Rectal smooth muscle tissue (tissue), 1 donor: ENCODE measurements at regions not wholly inside any gene's neighbourhood (a gene's known extent, or its start where the extent isn't known, plus 50 kb on each side); places are given as distances from the start of the nearest gene placed in this dataset.

ENCODE experiments used
- H3K27ac ChIP-seq: one replicate; pipeline ENCODE4 v1.7.0; 2013; ENCODE audit warnings: low read depth, low read length, inconsistent platforms
- H3K27me3 ChIP-seq: one replicate; pipeline ENCODE4 v1.7.0; 2013; ENCODE audit warnings: low read length; ENCODE audit not compliant: control insufficient read depth, insufficient read depth
- H3K36me3 ChIP-seq: one replicate; pipeline ENCODE4 v1.7.0; 2013; ENCODE audit warnings: low read length; ENCODE audit not compliant: control insufficient read depth, insufficient read depth
- H3K4me1 ChIP-seq: one replicate; pipeline ENCODE4 v1.7.0; 2013; ENCODE audit warnings: low read length; ENCODE audit not compliant: control insufficient read depth, insufficient read depth
- H3K4me3 ChIP-seq: one replicate; pipeline ENCODE4 v1.7.0; 2013; ENCODE audit warnings: low read length
- H3K9ac ChIP-seq: one replicate; pipeline ENCODE4 v1.7.0; 2013; ENCODE audit warnings: low read length

GRCh38 chr7:67738958-67739357, 742.3 kb downstream of the TYW1 start:
- H3K36me3 ChIP-seq: no peaks in the 10 kb centered on the region
- no peak overlapping the region for H3K9ac ChIP-seq
- H3K27me3 ChIP-seq: no peaks in the 10 kb centered on the region
- H3K4me3 ChIP-seq: no peak overlapping the region
- H3K4me1 ChIP-seq: no peaks in the 10 kb centered on the region
- H3K27ac ChIP-seq: no peak overlapping the region

GRCh38 chr7:67743501-67743900, 746.9 kb downstream of the TYW1 start:
- Histone ChIP-seq H3K4me3 (no peak overlapping the region), H3K9ac (no peak overlapping the region), H3K27ac (no peak overlapping the region), H3K27me3 (no peaks in the 10 kb centered on the region), H3K4me1 (no peaks in the 10 kb centered on the region), H3K36me3 (no peaks in the 10 kb centered on the region)

GRCh38 chr7:67752227-67752626, 755.6 kb downstream of the TYW1 start:
- Histone ChIP-seq H3K36me3 (no peaks in the 10 kb centered on the region), H3K9ac (no peak overlapping the region), H3K4me1 (no peaks in the 10 kb centered on the region), H3K27ac (no peak overlapping the region), H3K4me3 (no peak overlapping the region), H3K27me3 (no peaks in the 10 kb centered on the region)

GRCh38 chr7:67753891-67754290, 757.3 kb downstream of the TYW1 start:
- Histone ChIP-seq H3K36me3 (no peaks in the 10 kb centered on the region), H3K27ac (no peak overlapping the region), H3K27me3 (no peaks in the 10 kb centered on the region), H3K9ac (no peak overlapping the region), H3K4me1 (no peaks in the 10 kb centered on the region), H3K4me3 (no peak overlapping the region)

GRCh38 chr7:67754651-67755050, 758.0 kb downstream of the TYW1 start:
- H3K27me3 ChIP-seq: no peaks in the 10 kb centered on the region
- H3K9ac ChIP-seq: no peak overlapping the region
- no peaks in the 10 kb centered on the region for H3K4me1 ChIP-seq
- H3K36me3 ChIP-seq: no peaks in the 10 kb centered on the region
- H3K4me3 ChIP-seq: no peak overlapping the region
- no peak overlapping the region for H3K27ac ChIP-seq

GRCh38 chr7:67758551-67758950, 761.9 kb downstream of the TYW1 start:
- no peak overlapping the region for H3K27ac ChIP-seq
- no peaks in the 10 kb centered on the region for H3K27me3 ChIP-seq
- no peak overlapping the region for H3K4me3 ChIP-seq
- H3K4me1 ChIP-seq: no peaks in the 10 kb centered on the region
- no peaks in the 10 kb centered on the region for H3K36me3 ChIP-seq
- H3K9ac ChIP-seq: no peak overlapping the region

GRCh38 chr7:67760971-67761370, 764.3 kb downstream of the TYW1 start:
- no peaks in the 10 kb centered on the region for H3K36me3 ChIP-seq
- H3K4me1 ChIP-seq: no peaks in the 10 kb centered on the region
- no peak overlapping the region for H3K9ac ChIP-seq
- H3K27ac ChIP-seq: no peak overlapping the region
- no peak overlapping the region for H3K4me3 ChIP-seq
- no peaks in the 10 kb centered on the region for H3K27me3 ChIP-seq

GRCh38 chr7:67762516-67762915, 765.9 kb downstream of the TYW1 start:
- H3K9ac ChIP-seq: no peak overlapping the region
- no peak overlapping the region for H3K4me3 ChIP-seq
- no peak overlapping the region for H3K27ac ChIP-seq

GRCh38 chr7:67764289-67764688, 767.7 kb downstream of the TYW1 start:
- Histone ChIP-seq H3K27ac (no peak overlapping the region), H3K4me3 (no peak overlapping the region), H3K4me1 (no peaks in the 10 kb centered on the region), H3K36me3 (no peaks in the 10 kb centered on the region), H3K9ac (no peak overlapping the region), H3K27me3 (no peaks in the 10 kb centered on the region)

More at GRCh38 chr7:67762516-67762915, 765.9 kb downstream of the TYW1 start:
- Histone ChIP-seq H3K27me3 (no peaks in the 10 kb centered on the region), H3K4me1 (no peaks in the 10 kb centered on the region), H3K36me3 (no peaks in the 10 kb centered on the region)

GRCh38 chr7:67765481-67766175, 769.0 kb downstream of the TYW1 start:
- no peak overlapping the region for H3K27ac ChIP-seq
- H3K36me3 ChIP-seq: no peaks in the 10 kb centered on the region
- no peak overlapping the region for H3K4me3 ChIP-seq
- no peaks in the 10 kb centered on the region for H3K4me1 ChIP-seq
- H3K27me3 ChIP-seq: no peaks in the 10 kb centered on the region
- no peak overlapping the region for H3K9ac ChIP-seq

- H3K9ac ChIP-seq: no peak overlapping the region
- no peaks in the 10 kb centered on the region for H3K27me3 ChIP-seq
- no peaks in the 10 kb centered on the region for H3K36me3 ChIP-seq
- no peaks in the 10 kb centered on the region for H3K4me1 ChIP-seq
- H3K4me3 ChIP-seq: no peak overlapping the region
- H3K27ac ChIP-seq: no peak overlapping the region
These were observed 770.3 kb downstream of the TYW1 start for GRCh38 chr7:67766906-67767410.

- Histone ChIP-seq H3K9ac (no peak overlapping the region), H3K4me1 (no peaks in the 10 kb centered on the region), H3K27ac (no peak overlapping the region), H3K27me3 (no peaks in the 10 kb centered on the region), H3K4me3 (no peak overlapping the region), H3K36me3 (no peaks in the 10 kb centered on the region)
These were observed 775.4 kb downstream of the TYW1 start for GRCh38 chr7:67771846-67772605.

GRCh38 chr7:67773081-67773480, 776.4 kb downstream of the TYW1 start:
- Histone ChIP-seq H3K27me3 (no peaks in the 10 kb centered on the region), H3K27ac (no peak overlapping the region), H3K36me3 (no peaks in the 10 kb centered on the region), H3K9ac (no peak overlapping the region), H3K4me1 (no peaks in the 10 kb centered on the region), H3K4me3 (no peak overlapping the region)
